NCI-H1417 (cell line): ENCODE measurements at regions not wholly inside any gene's neighbourhood (a gene's known extent, or its start where the extent isn't known, plus 50 kb on each side); places are given as distances from the start of the nearest gene placed in this dataset.
"Not testable (repeated sequence)": the region's sequence is repeated elsewhere in the genome, so short reads cannot be mapped to it uniquely, and the experiment has no call there.

Source experiments
- DNase-seq, 3 experiments: peaks; one replicate each; lab custom pipeline; 2025; lab: John Stamatoyannopoulos, UW

DNA sequence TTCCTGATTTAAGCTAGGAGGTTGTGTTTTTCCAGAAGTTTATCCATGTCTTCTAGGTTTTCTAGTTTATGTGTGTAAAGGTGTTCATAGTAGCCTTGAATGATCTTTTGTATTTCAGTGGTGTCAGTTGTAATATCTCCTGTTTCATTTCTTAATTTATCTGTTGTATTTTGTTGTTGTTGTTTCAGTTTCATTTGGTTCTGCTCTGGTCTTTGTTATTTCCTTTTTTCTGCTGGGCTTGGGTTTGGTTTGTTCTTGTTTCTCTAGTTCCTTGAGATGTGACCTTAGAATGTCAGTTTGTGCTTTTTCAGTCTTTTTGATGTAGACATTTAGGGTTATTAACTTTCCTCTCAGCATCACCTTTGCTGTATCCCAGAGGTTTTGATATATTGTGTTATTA is 62.8 kb downstream of the SCP2D1 start:
- DNase-seq = not testable (repeated sequence)

GRCh38 chr20:18879262-18879661 is 65.7 kb downstream of the SCP2D1 start:
- no peak for DNase-seq

DNA sequence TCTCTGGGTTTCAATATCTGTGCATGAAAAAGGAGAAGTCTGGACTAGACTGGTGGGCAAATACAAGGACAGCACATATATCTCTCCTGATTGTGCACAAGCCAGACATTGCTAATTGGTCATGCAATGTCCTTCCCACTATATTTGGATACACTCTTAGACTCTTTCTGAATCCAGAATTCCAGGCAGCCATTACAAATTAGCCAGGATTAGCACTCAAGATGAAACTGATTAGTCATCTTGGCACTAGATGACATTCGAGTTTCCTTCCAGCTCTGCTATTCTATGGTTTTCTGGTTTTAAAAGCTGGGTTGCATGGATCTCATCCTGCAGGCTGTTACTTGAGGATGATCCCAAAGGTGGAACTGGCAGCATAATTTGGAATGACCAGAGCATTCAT is 73.2 kb downstream of the SCP2D1 start:
- DNase-seq = no peak

DNA sequence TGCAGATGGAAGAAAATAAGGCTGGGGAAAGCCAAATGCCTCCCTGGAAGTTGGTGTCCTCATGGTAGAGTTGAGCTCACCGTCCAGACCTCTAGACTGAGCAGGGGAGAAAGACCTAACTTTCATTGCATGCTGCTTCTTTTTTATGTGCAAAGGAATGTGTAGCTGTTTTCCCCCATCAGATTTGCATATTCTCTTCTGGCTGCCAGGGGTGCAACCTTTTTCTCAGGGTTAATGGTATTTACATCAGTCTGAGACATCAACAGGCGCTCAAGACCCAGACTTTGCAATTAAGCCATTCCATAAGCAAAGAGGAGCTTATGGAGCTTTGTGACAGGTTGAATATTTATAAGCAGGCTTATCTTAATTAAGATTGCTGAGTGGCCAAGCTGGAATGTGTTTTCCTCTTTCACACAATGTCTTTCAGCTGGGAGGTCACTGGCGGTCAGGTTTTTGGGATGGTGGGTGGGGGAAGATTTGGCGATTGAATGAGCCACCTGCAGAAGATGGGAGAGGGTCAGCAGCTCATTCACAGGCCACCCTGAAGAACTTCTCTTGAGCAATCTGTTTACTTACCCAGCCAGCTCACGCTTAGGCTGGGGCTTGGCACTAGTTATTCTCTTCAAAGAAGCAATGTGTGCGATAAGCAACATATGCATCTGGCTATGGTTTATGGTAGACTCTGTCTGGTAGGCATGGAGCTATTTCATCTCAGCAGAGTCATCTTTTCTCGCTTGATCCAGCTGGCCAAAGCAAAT is 88.6 kb downstream of the SCP2D1 start:
- no peak for DNase-seq

DNA sequence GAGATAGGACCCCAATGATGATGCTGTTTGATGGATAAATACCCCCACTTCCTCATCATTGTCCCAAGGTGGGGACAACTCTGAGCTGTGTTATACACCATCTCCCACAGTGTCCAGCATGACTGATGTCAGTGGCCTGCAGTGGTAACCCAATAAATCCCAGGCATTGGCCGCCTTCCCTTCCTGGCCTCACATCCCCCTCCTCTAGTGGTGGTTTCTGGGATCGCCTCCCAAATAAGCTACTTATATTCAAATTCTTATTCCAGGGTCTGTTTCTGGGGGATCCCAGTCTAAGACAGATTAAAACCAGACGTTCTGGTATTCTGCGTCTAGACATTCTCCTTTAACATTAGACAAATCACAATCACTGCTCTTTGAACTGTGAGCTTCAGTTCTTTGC is 90.6 kb downstream of the SCP2D1 start:
- no peak for DNase-seq

DNA sequence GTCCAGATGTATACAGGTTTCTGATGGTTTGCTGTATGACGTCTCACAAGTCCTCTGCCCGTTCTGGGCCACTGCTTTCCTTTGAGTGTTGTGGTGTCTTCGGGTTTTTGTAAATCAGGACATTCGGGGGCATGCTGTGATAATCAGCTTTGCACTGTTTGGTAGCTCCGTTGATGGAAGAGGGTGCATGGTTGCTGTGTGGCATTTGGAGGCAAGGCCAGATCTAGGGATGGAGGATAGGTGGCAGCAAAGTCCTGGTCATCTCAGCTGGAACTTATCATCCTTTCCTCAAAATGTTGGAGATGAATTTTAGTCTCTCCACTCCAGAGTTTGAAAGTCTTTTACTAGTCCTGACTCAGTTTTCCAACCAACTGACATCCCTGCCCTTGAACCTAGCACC is 91.0 kb downstream of the SCP2D1 start:
- DNase-seq = peak; percentile 1 to 38 (median 5)

DNA sequence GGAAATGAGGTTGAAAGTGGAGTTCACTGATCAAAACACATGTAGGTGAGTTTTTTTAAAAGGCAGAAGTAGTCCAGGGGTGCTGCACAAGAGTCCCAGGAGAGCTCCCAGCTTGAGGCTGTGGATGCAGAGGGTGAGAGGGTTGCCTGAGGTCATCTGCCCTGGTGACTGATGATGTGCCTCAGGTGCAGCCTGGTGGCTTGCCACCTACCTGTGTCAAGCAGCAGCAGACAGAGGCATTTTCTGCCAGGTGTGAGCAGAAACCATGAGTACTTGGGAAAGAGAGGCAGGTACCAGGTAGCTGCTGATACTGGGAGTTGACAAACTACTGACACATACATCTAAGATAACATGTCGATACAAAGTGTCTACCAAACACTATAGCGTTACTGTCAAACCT is 92.5 kb downstream of the SCP2D1 start:
- DNase-seq = no peak

DNA sequence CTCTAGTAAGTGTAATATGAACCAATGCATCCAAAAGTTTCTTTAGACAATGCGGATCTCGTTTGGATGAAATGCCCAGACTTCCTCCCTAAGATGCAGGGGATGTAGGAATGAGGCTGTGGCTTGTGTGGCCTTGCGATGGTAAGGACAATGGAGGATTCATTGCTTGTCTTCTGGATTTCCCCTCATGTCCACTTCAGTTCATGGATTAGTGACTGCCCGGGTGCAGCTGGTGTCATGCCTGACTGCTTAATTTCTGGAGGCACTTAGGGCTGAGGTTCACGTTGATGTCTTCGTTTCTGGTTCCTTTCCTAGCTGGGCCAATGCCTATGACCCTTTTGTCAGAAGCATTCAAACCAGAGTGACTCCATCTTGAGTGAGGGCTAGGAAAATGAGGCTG is 93.8 kb downstream of the SCP2D1 start:
- no peak for DNase-seq

DNA sequence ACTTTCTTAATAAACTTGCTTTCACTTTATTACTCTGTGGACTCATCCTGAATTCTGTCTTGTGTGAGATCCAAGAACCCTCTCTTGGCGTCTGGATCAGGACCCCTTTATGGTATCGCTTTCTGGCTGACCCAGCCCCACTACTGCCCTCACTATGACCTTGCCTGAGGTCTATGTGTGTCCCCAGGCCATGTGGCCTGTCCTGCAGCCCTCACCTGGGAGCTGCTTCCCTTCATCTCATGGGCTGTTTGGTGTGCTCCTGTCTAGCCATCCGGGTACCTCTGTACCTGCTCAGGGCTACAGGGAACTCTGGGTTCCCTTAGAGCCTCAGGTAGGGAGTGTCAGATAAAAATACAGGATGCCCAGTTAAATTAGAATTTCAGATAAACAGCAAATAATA is 94.5 kb downstream of the SCP2D1 start:
- no peak for DNase-seq

DNA sequence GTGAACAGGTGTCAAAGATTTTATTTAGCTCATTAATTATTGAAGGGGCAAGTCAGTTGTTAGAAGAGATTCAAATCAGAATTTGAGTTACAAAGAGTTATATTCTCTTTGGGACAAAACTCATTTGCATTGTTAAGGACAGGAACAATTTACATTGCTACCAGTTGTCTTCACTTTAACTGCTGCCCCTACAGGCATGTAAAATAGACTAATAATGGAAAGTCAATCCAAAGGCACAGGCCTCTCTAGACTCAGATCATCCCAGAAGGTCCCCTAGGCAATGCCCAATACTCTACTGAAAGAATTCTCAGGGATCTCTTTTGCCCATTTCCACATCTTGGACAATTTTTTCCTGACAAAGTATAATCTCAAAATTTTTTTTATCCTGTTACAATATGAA is 95.7 kb downstream of the SCP2D1 start:
- DNase-seq = no peak

- DNase-seq = no peak
These were observed 100.1 kb downstream of the SCP2D1 start for GRCh38 chr20:18913701-18914100.

GRCh38 chr20:18914796-18915195 is 101.2 kb downstream of the SCP2D1 start:
- no peak for DNase-seq

DNA sequence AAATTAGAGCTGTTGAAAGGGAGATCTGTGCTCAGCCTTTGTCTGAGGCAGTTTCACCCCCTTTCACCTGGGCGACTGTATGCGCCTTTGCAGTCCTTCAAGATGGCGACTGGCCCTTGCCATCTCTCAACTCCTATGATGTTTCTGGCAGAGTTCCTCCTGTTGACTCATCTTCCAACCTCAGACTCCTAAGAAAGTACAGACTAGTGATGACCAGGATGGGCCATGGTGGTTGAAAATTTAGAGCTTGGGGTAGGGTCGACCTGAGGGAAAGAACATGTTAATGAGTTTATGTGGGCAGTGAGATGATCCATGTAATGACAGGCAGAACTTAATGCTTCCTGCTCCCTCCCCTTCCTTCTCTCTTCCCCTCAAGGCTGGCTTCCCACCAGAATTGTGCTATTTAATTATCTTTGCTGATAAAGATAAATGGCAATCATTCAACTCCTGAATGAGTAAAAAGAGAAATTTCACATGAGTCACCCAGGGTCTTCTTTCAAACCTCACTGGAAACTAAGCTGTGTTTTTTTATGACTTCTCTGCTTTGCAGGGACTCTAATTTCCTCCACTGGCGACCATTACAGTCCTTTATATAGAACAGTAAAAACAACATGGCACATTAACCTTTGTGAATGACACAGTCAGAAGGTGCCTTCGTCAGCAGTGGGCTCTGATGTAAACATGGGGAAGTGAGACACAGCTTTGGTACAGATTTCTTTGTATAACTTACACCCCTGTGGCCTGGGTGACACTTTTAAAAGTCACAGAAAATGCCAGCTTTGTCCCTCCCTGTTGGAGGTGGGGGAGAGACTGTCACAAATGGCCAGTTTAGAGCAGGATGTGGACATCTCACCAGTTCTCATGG is 103.5 kb downstream of the SCP2D1 start:
- no peak for DNase-seq

DNA sequence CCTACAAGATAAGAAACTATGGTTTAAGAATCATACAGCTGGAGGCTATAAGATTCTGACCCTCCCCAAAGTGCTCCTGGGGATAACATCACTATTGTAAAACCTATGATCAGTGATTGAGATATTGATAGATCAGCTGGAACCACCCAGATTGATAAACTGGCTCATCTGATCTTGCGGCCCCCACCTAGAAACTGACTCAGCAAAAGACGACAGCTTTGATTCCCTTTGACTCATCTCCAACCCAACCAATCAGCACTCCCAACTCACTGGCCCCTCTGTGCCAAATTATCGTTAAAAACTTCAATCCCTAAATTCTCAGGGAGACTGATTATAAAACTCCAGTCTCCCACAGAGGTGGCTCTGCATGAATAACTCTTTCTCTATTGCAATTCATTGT is 106.4 kb downstream of the SCP2D1 start:
- DNase-seq = no peak

GRCh38 chr20:18921291-18921690 is 107.7 kb downstream of the SCP2D1 start:
- no peak for DNase-seq

DNA sequence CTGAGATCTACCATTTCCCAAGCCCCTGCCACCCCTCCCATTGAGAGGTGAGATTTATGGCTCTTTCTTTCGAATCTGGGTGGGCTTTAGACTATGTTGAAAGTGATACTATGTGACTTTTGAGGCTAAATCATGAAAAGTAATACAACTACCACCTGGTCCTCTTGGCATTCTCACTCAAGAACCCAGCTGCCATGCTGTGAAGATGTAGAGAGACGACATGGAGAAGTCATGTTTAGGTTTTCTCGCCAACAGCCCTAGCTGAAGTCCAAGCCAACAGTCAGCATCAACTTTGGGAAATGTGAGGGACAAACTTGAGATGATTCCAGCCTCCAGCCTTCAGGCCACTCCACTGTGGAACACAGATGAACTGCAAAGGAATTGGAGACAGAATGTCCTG is 108.7 kb downstream of the SCP2D1 start:
- DNase-seq = no peak

GRCh38 chr20:18922898-18923297 is 109.3 kb downstream of the SCP2D1 start:
- DNase-seq = no peak

DNA sequence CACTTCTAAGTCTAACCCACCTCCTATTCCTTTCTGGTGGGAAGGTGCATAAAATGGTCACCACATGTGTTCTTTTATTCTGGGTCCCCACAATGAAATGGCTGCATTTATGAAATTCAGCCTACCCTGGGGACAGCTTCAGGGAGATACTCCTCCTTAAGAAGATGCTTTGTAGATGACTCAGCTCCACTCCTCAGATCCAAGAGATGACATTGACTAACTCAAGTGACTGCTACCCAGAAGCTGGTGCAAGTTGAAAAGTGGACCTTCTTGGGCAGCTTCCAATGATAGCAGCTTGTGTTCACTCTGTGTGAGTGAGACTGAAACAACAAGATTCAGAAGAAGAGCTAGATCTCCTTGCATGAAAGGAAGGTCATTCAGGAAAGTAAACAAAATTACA is 113.4 kb downstream of the SCP2D1 start:
- DNase-seq = no peak

DNA sequence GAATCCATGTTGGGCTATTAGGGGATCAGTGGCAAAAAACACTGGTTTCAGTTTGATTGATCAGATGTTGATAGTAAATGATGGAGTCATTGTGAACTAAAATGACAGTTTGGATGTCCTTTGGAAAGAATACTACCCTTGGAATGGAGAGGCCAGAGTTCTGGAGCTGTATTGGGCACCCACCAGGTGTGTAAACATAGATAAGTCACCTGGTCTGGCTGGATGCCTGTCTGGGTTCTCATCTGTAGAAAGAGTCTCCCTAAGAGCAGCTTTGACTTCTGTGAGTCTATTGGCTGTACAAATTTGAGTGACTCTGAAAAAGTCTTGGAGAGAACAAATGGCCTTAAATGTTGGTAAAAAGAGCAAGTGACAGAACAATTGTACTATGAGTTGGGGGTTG is 115.0 kb downstream of the SCP2D1 start:
- no peak for DNase-seq

- no peak for DNase-seq
These were observed 116.2 kb downstream of the SCP2D1 start for GRCh38 chr20:18929800-18930199.

DNA sequence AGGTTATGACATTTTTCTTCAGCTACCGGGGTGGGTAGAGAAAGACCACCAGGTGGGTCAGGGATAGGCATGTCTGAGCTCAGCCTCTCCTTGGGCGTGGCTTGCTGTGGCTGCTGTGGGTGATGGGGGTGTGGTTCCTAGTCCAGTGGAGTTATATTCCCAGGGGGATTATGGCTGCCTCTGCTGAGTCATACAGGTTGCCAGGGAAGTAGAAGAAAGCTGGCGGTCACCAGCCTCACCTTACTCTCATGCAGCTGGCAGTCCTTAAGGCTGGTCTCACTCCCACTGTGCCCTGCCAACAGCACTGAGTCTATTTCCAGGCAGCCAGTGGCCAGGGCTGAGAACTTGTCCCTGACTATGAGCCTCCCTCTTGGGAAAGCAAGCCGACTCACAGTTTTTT is 130.0 kb downstream of the SCP2D1 start:
- DNase-seq = no peak

GRCh38 chr20:18956890-18957289 is 143.3 kb downstream of the SCP2D1 start:
- no peak for DNase-seq

DNA sequence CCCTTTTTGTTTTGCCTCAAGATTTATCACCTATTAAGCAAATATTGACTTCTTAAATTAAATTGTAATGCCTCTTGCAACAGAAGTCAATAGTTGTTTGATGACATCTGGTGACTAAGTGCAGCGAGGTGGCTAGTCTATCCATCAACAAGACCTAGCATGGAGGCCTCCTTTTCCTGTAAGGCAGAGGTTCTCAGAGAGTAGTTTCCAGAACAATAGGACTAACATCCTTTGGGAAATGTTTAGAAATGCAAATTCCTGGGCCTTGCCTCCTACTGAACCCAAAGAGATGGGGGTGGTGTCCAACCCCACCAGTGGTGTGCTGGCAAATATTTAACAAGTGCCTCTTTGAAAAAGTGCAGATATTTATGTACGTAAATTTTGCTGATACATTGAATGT is 143.7 kb downstream of the SCP2D1 start:
- no peak for DNase-seq

DNA sequence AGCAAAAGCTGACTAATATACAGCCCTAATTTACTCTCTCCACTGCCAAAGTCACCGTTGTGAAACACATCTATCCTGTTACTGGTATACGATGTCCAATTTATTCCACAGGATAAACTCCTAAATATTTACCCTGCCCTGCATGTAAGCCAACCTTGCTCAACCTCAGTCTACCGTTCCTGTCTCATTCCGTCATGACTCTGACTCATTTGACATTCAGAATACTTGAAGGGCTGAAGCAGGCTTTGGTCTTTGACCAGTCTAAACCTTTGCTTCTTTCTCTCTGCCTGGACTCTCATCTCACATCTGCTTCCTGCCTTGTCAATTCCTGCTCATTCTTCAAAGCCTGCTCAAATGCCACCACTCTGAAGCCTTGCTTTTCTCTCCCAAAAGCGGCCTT is 157.5 kb downstream of the SCP2D1 start:
- DNase-seq = no peak
